HG03103 (cell line): ENCODE measurements at regions not wholly inside any gene's neighbourhood (a gene's known extent, or its start where the extent isn't known, plus 50 kb on each side); places are given as distances from the start of the nearest gene placed in this dataset.

Experiments used
- ATAC-seq: cut with Tn5 transposase; IDR thresholded peaks from one replicate; pipeline ENCODE4 v1.9.1; 2021; ENCODE audit warnings: low read depth; ENCODE audit not compliant: unreplicated experiment

DNA sequence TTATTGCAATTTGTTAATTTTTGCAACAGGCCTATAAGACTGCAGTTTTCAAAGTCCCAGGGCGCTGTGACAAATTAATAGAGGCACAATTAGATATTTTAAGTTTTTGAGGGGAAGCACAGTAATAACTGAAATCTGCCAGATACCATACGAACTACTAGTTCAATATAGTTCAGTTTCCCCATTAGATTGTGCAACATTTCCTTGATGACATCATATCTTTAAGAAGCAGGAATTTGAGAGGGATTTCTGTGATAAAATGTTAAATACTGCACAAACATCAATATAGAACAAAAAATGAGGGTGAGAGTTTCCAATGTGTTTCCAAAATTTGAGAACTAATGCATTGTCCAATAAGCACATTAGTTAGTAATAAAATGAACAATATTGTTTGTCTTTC, 56.7 kb upstream of the GRIN3A start:
- ATAC-seq = no peak

DNA sequence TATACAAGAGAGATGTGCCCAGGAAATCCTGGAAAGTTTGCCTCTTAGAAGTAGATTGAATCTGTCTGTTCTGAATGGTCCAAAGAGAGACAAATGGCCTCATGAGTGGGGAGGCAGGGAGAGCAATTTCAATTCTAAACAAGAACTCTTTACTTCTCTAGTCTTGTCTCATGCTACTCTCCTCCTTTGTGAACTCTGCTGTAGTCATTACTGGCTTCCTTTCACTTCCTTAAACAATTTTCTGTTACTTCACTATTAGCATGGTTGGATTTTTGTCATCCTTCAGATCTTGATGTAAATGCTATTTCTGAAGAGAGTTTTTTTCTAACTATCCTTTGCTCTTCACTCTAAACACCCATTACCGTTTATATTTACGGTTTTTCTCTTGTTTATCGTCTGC, 54.0 kb upstream of the GRIN3A start:
- ATAC-seq = no peak

DNA sequence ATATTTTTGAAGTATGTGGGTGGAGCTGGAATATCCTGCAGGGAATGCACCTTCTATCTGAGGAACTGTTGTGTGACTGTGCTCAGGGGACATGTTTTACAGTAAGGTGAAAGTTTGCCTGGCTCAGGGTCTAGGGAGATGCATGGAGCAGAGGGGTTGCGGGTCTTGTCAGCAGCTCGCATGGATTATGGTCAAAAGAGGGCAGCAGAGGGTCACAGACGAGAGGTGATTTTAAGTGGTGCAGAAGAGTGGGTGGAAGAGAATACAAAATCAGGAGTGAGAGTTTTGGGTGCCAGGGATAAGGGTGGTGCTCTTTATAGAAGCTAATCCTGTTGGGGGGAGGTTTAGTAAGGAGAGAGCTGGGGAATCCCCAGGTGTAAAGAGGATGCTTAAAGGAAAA, 53.5 kb upstream of the GRIN3A start:
- ATAC-seq = peak; percentile 47

DNA sequence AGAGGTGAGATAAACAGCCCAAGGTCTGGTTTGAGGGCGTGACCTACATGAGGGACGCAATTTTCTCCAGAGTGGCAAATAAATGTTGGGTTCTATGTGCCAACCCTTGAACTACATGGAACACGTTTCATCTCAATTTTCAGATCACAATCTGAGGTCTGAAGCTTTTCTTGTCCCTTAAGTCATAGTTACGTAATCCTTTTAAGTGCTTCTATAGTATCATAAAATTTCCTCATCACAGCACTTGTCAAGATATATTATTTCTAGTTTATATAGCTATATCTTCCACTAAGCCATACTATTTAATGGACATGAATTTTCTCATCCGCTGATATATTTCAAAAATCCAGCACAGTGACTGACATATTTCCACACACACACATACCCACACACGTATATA, 53.1 kb upstream of the GRIN3A start:
- ATAC-seq = no peak
